ENCODE measurements at regions not wholly inside any gene's neighbourhood (a gene's known extent, or its start where the extent isn't known, plus 50 kb on each side); places are given as distances from the start of the nearest gene placed in this dataset.
"Not testable (repeated sequence)": the region's sequence is repeated elsewhere in the genome, so short reads cannot be mapped to it uniquely, and the experiment has no call there.

GRCh38 chr3:182323126-182323700 lies 470.1 kb upstream of the ATP11B start:
- 29% methylated on average over 1 of the region's 1 CpG for WGBS (ENCODE audit: insufficient coverage)
- no peak overlapping the region for H3K27ac ChIP-seq (ENCODE audit: low read depth, low read length)

GRCh38 chr3:182323898-182324297 lies 469.4 kb upstream of the ATP11B start:
- no peaks in the 10 kb centered on the region for H3K9me3 ChIP-seq (ENCODE audit: control insufficient read depth, insufficient read depth, low read length)
- no peaks in the 10 kb centered on the region for H3K36me3 ChIP-seq (ENCODE audit: control insufficient read depth, insufficient read depth, low read length)
- DNase-seq (ENCODE audit: low read depth in 4 of 6, low spot score in 6 of 6), result no peak
- no peak overlapping the region for H3K27ac ChIP-seq (ENCODE audit: low read depth, low read length)
- WGBS (ENCODE audit: insufficient coverage), result no CpG with 5 or more reads among the region's 1 CpG
- H3K27me3 ChIP-seq (ENCODE audit: control insufficient read depth, insufficient read depth, low read length), result no peaks in the 10 kb centered on the region
- peaks cover 6% of the 10 kb centered on the region for H3K4me1 ChIP-seq (ENCODE audit: control insufficient read depth, insufficient read depth, low read length)
- H3K4me3 ChIP-seq (ENCODE audit: low read depth, low read length), result no peak overlapping the region

More at GRCh38 chr3:182323126-182323700, 470.1 kb upstream of the ATP11B start:
- DNase-seq (ENCODE audit: low read depth in 4 of 6, low spot score in 6 of 6), result no peak
- Histone ChIP-seq H3K9me3 (ENCODE audit: control insufficient read depth, insufficient read depth, low read length) (no peaks in the 10 kb centered on the region), H3K4me3 (ENCODE audit: low read depth, low read length) (no peak overlapping the region), H3K27me3 (ENCODE audit: control insufficient read depth, insufficient read depth, low read length) (no peaks in the 10 kb centered on the region), H3K4me1 (ENCODE audit: control insufficient read depth, insufficient read depth, low read length) (peaks cover 6% of the 10 kb centered on the region), H3K36me3 (ENCODE audit: control insufficient read depth, insufficient read depth, low read length) (no peaks in the 10 kb centered on the region)

DNA sequence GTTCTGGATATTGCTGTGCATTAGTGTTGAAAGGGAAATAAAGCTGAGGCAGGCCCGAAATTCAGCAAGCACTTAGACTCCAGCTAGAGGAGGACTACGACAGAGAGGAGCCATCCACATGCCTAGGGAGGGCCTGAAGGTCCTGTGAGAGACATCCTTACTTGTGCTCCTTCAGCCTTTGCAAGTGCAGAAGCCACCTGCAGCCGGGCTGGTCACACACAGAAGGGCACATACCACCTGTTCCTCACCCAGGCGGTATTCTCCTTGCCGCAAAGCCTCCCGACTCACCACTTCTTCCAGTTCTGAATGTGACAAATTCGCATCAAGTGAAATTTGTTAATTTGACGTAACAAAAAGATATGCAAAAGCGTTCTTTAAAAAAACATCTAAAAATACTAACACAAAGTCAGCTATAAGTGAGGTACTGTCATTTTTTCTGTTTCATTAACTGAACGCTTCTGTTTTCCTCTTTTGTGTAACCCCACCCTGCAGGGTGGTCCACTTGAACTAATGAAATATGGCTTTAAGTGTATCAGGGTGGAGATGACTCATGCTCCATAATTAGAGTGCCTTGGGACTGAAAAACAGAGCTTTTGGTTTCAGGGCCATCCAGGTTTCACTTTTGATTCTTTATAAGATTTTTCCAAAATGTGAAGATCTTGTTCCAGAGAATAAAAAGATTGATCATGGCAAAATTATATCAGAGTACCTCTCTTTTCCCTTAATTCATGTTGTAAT lies 467.9 kb upstream of the ATP11B start:
- no peak for DNase-seq (ENCODE audit: low read depth in 4 of 6, low spot score in 6 of 6)
- WGBS (ENCODE audit: insufficient coverage), result 90% methylated on average over 5 of the region's 10 CpGs
- H3K36me3 ChIP-seq (ENCODE audit: control insufficient read depth, insufficient read depth, low read length), result no peaks in the 10 kb centered on the region
- no peaks in the 10 kb centered on the region for H3K9me3 ChIP-seq (ENCODE audit: control insufficient read depth, insufficient read depth, low read length)
- H3K27me3 ChIP-seq (ENCODE audit: control insufficient read depth, insufficient read depth, low read length), result no peaks in the 10 kb centered on the region
- no peak overlapping the region for H3K4me3 ChIP-seq (ENCODE audit: low read depth, low read length)
- no peak overlapping the region for H3K27ac ChIP-seq (ENCODE audit: low read depth, low read length)
- peaks cover 6% of the 10 kb centered on the region for H3K4me1 ChIP-seq (ENCODE audit: control insufficient read depth, insufficient read depth, low read length)

DNA sequence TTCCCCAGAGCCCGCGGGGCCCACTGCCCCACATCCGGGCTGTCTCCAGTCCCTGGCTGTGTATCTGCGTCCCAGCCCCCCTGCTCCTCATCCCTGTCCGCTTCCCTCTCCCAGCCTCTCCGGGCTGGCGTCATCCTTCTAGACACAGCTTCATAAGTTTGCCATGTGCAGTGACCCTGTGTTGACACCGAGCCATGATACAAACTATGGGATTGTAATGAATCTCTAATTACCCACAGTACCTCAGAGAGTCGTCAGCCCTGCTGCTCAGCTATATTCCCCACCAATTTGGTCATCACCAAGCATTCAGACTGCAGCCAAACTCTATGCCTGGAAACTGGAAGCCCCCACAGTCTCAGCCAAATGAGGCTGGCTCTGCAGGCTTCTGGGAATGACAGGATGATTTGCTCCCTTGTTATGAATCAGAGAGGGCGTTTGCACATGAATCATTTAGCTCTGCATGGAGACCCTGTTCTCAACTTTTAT lies 466.1 kb upstream of the ATP11B start:
- H3K27ac ChIP-seq (ENCODE audit: low read depth, low read length), result no peak overlapping the region
- 31% methylated on average over 8 of the region's 10 CpGs for WGBS (ENCODE audit: insufficient coverage)
- H3K4me3 ChIP-seq (ENCODE audit: low read depth, low read length), result no peak overlapping the region
- H3K36me3 ChIP-seq (ENCODE audit: control insufficient read depth, insufficient read depth, low read length), result no peaks in the 10 kb centered on the region
- no peaks in the 10 kb centered on the region for H3K27me3 ChIP-seq (ENCODE audit: control insufficient read depth, insufficient read depth, low read length)
- peak in 2 of 6 donors; percentile 35 to 74 for DNase-seq (ENCODE audit: low read depth in 4 of 6, low spot score in 6 of 6)
- peaks cover 6% of the 10 kb centered on the region for H3K4me1 ChIP-seq (ENCODE audit: control insufficient read depth, insufficient read depth, low read length)
- H3K9me3 ChIP-seq (ENCODE audit: control insufficient read depth, insufficient read depth, low read length), result no peaks in the 10 kb centered on the region

DNA sequence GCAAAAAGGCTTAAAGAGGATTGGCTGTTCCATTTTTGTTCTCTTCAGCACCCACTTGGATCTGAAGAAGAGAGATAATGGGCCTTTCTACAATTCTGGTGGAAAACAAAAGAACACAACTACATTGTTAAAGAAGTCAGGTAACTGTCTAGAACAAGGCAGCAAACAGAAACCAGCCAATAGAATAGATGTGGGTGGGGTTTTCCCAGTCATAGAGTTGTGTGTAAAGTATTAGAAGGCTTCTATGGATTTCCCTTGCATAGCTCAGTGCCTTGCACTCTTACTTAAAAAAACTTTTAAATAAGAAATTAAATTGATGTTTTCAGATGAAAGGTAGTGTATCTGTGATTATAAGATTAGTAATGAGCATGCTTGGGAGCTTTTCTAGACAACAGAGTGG lies 462.7 kb upstream of the ATP11B start:
- no peak overlapping the region for H3K4me3 ChIP-seq (ENCODE audit: low read depth, low read length)
- H3K27me3 ChIP-seq (ENCODE audit: control insufficient read depth, insufficient read depth, low read length), result no peaks in the 10 kb centered on the region
- no peaks in the 10 kb centered on the region for H3K9me3 ChIP-seq (ENCODE audit: control insufficient read depth, insufficient read depth, low read length)
- H3K36me3 ChIP-seq (ENCODE audit: control insufficient read depth, insufficient read depth, low read length), result no peaks in the 10 kb centered on the region
- no peak for DNase-seq (ENCODE audit: low read depth in 4 of 6, low spot score in 6 of 6)
- no peak overlapping the region for H3K27ac ChIP-seq (ENCODE audit: low read depth, low read length)
- H3K4me1 ChIP-seq (ENCODE audit: control insufficient read depth, insufficient read depth, low read length), result peaks cover 6% of the 10 kb centered on the region

- no peaks in the 10 kb centered on the region for H3K36me3 ChIP-seq (ENCODE audit: control insufficient read depth, insufficient read depth, low read length)
- H3K4me3 ChIP-seq (ENCODE audit: low read depth, low read length), result no peak overlapping the region
- H3K27ac ChIP-seq (ENCODE audit: low read depth, low read length), result no peak overlapping the region
- peak in 1 of 6 donors; percentile 2 for DNase-seq (ENCODE audit: low read depth in 4 of 6, low spot score in 6 of 6)
- no peaks in the 10 kb centered on the region for H3K27me3 ChIP-seq (ENCODE audit: control insufficient read depth, insufficient read depth, low read length)
- peaks cover 6% of the 10 kb centered on the region for H3K4me1 ChIP-seq (ENCODE audit: control insufficient read depth, insufficient read depth, low read length)
- H3K9me3 ChIP-seq (ENCODE audit: control insufficient read depth, insufficient read depth, low read length), result no peaks in the 10 kb centered on the region
- WGBS (ENCODE audit: insufficient coverage), result 86% methylated on average over 2 of the region's 4 CpGs
Observed at GRCh38 chr3:182331341-182331740, 462.0 kb upstream of the ATP11B start.

DNA sequence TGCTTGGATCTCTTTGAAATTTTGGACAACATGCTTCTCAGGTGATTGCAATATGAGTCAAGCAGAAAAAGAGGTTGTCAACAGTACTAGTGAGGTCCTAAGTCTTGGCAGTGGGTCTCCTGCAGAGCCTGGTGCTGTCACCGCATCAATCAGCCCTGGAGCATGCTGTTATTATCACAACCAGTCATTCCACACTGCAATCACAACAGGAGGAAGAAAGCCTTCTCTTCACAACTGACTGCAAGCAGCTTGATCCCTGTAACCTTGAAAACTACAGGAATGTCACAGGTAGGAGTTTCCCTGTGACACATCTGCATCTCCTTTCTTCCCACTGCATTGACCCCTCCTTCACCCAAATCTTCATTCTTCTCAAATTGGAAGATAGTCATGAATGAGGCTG lies 451.1 kb upstream of the ATP11B start:
- DNase-seq (ENCODE audit: low read depth in 4 of 6, low spot score in 6 of 6), result no peak
- Histone ChIP-seq H3K27me3 (ENCODE audit: control insufficient read depth, insufficient read depth, low read length) (no peaks in the 10 kb centered on the region), H3K9me3 (ENCODE audit: control insufficient read depth, insufficient read depth, low read length) (no peaks in the 10 kb centered on the region), H3K4me3 (ENCODE audit: low read depth, low read length) (no peak overlapping the region), H3K27ac (ENCODE audit: low read depth, low read length) (no peak overlapping the region), H3K4me1 (ENCODE audit: control insufficient read depth, insufficient read depth, low read length) (no peaks in the 10 kb centered on the region), H3K36me3 (ENCODE audit: control insufficient read depth, insufficient read depth, low read length) (no peaks in the 10 kb centered on the region)
- WGBS (ENCODE audit: insufficient coverage), result no CpG with 5 or more reads among the region's 1 CpG

DNA sequence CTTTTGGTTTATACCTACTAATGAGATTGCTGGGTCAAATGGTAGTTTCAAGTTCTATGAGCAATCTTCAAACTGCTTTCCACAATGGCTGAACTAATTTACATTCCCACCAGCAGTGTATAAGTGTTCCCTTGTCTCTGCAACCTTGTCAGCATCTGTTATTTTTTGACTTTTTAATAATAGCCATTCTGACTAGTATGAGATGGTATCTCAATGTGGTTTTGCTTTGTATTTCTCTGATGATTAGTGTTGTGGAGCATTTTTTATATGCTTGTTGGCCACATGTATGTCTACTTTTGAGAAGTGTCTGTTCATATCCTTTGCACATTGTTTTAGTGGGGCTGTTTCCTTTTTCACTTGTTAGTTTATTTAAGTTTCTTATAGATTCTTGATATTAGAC lies 449.3 kb upstream of the ATP11B start:
- not testable (repeated sequence) for H3K4me3 ChIP-seq (ENCODE audit: low read depth, low read length); H3K9me3 ChIP-seq (ENCODE audit: control insufficient read depth, insufficient read depth, low read length); H3K36me3 ChIP-seq (ENCODE audit: control insufficient read depth, insufficient read depth, low read length); DNase-seq (ENCODE audit: low read depth in 4 of 6, low spot score in 6 of 6); H3K27ac ChIP-seq (ENCODE audit: low read depth, low read length); H3K4me1 ChIP-seq (ENCODE audit: control insufficient read depth, insufficient read depth, low read length); H3K27me3 ChIP-seq (ENCODE audit: control insufficient read depth, insufficient read depth, low read length)

GRCh38 chr3:182349051-182349450 lies 444.3 kb upstream of the ATP11B start:
- no peak for DNase-seq (ENCODE audit: low read depth in 4 of 6, low spot score in 6 of 6)
- Histone ChIP-seq H3K4me1 (ENCODE audit: control insufficient read depth, insufficient read depth, low read length) (no peaks in the 10 kb centered on the region), H3K27ac (ENCODE audit: low read depth, low read length) (no peak overlapping the region), H3K4me3 (ENCODE audit: low read depth, low read length) (no peak overlapping the region), H3K36me3 (ENCODE audit: control insufficient read depth, insufficient read depth, low read length) (no peaks in the 10 kb centered on the region), H3K27me3 (ENCODE audit: control insufficient read depth, insufficient read depth, low read length) (no peaks in the 10 kb centered on the region), H3K9me3 (ENCODE audit: control insufficient read depth, insufficient read depth, low read length) (no peaks in the 10 kb centered on the region)
- 71% methylated on average over 1 of the region's 2 CpGs for whole genome bisulfite sequencing (ENCODE audit: insufficient coverage)

DNA sequence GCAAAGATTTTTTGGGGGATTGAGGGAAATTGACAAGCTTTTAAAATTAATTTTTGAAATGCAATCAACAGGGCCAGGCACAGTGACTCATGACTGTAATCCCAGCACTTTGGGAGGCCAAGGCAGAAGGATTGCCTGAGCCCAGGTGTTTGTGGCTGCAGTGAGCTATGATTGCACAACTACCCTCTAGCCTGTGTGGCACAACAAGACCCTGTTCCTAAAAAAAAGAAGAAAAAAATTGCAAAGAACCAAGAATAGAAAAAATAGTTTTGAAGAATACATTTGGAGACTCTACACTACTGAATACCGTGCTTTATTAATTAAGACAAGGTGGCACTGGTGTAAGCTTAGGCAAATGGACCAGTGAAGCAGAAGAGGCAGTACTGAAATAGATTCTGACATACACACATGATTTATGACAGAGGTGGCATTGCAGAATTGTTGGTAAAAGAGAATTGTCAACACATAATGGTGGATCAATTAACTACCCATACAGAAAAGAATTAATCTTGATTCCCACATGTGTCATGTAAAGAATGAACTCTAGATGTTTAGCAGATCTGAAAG lies 443.3 kb upstream of the ATP11B start:
- DNase-seq (ENCODE audit: low read depth in 4 of 6, low spot score in 6 of 6), result no peak
- no CpG with 5 or more reads among the region's 1 CpG for WGBS (ENCODE audit: insufficient coverage)

More for the DNA sequence above, 443.3 kb upstream of the ATP11B start:
- no peaks in the 10 kb centered on the region for H3K36me3 ChIP-seq (ENCODE audit: control insufficient read depth, insufficient read depth, low read length)
- H3K27ac ChIP-seq (ENCODE audit: low read depth, low read length), result no peak overlapping the region
- no peak overlapping the region for H3K4me3 ChIP-seq (ENCODE audit: low read depth, low read length)
- H3K4me1 ChIP-seq (ENCODE audit: control insufficient read depth, insufficient read depth, low read length), result no peaks in the 10 kb centered on the region
- H3K9me3 ChIP-seq (ENCODE audit: control insufficient read depth, insufficient read depth, low read length), result no peaks in the 10 kb centered on the region
- H3K27me3 ChIP-seq (ENCODE audit: control insufficient read depth, insufficient read depth, low read length), result no peaks in the 10 kb centered on the region
